Kidney capillary endothelial cell (primary cell): ENCODE measurements at regions not wholly inside any gene's neighbourhood (a gene's known extent, or its start where the extent isn't known, plus 50 kb on each side); places are given as distances from the start of the nearest gene placed in this dataset.

ENCODE experiments used
- DNase-seq: peaks from one replicate; pipeline ENCODE4 v3.0.0-alpha.2; 2018; ENCODE audit warnings: low spot score

GRCh38 chr4:11596989-11597388 is 168.3 kb upstream of the HS3ST1 start:
- no peak for DNase-seq

- no peak for DNase-seq
Observed at GRCh38 chr4:11593576-11594116, 165.0 kb upstream of the HS3ST1 start.

GRCh38 chr4:11592276-11592675 is 163.6 kb upstream of the HS3ST1 start:
- no peak for DNase-seq

GRCh38 chr4:11590132-11590531 is 161.4 kb upstream of the HS3ST1 start:
- DNase-seq = no peak

- no peak for DNase-seq
Observed at GRCh38 chr4:11589676-11590075, 161.0 kb upstream of the HS3ST1 start.

- DNase-seq = no peak
Observed at GRCh38 chr4:11587797-11588196, 159.1 kb upstream of the HS3ST1 start.

GRCh38 chr4:11585506-11585905 is 156.8 kb upstream of the HS3ST1 start:
- no peak for DNase-seq

- DNase-seq = no peak
Observed at GRCh38 chr4:11568511-11568910, 139.8 kb upstream of the HS3ST1 start.

- DNase-seq = no peak
Observed at GRCh38 chr4:11566444-11567022, 137.8 kb upstream of the HS3ST1 start.

GRCh38 chr4:11565899-11566298 is 137.2 kb upstream of the HS3ST1 start:
- no peak for DNase-seq

GRCh38 chr4:11565213-11565612 is 136.5 kb upstream of the HS3ST1 start:
- no peak for DNase-seq

- no peak for DNase-seq
Observed at GRCh38 chr4:11564021-11564420, 135.3 kb upstream of the HS3ST1 start.

GRCh38 chr4:11549525-11549924 is 120.8 kb upstream of the HS3ST1 start:
- no peak for DNase-seq

- peak; percentile 94 for DNase-seq
Observed at GRCh38 chr4:11548597-11549082, 119.9 kb upstream of the HS3ST1 start.

- peak; percentile 71 for DNase-seq
Observed at GRCh38 chr4:11546391-11547175, 117.9 kb upstream of the HS3ST1 start.

- no peak for DNase-seq
Observed at GRCh38 chr4:11545651-11546050, 117.0 kb upstream of the HS3ST1 start.

- DNase-seq = no peak
Observed at GRCh38 chr4:11544211-11544610, 115.5 kb upstream of the HS3ST1 start.

- DNase-seq = peak; percentile 94
Observed at GRCh38 chr4:11543706-11544105, 115.0 kb upstream of the HS3ST1 start.

GRCh38 chr4:11542952-11543351 is 114.3 kb upstream of the HS3ST1 start:
- peak; percentile 40 for DNase-seq

- DNase-seq = no peak
Observed at GRCh38 chr4:11537846-11538245, 109.2 kb upstream of the HS3ST1 start.

- DNase-seq = no peak
Observed at GRCh38 chr4:11535333-11535732, 106.6 kb upstream of the HS3ST1 start.

- no peak for DNase-seq
Observed at GRCh38 chr4:11534623-11535302, 106.1 kb upstream of the HS3ST1 start.

GRCh38 chr4:11532138-11532537 is 103.4 kb upstream of the HS3ST1 start:
- no peak for DNase-seq
